ENCODE measurements at regions not wholly inside any gene's neighbourhood (a gene's known extent, or its start where the extent isn't known, plus 50 kb on each side); places are given as distances from the start of the nearest gene placed in this dataset.

- H3K9me3 ChIP-seq, result no peaks in the 10 kb centered on the region
- 94% methylated on average over 2 of the region's 3 CpGs for WGBS
- intact Hi-C loops (cut with DNase I), result no loop called here
- no peaks in the 10 kb centered on the region for H3K27me3 ChIP-seq
- DNase-seq (ENCODE audit: extremely low spot score), result no peak
- H3K27ac ChIP-seq (replicated peaks in 1 of 4), result no peak overlapping the region
- no peaks in the 10 kb centered on the region for H3K4me1 ChIP-seq
- no peak overlapping the region for H3K4me3 ChIP-seq
- no peak for TF ChIP-seq POLR2A (IDR thresholded peaks at IDR 0.05; ENCODE audit: low read depth)
- TF ChIP-seq POLR2AphosphoS5 (IDR thresholded peaks at IDR 0.05), result no peak
- no peak for TF ChIP-seq CTCF (IDR thresholded peaks at IDR 0.05)
- no peak for TF ChIP-seq EP300 (IDR thresholded peaks at IDR 0.05)
- H3K36me3 ChIP-seq, result no peaks in the 10 kb centered on the region
These were observed 719.1 kb upstream of the ANO3 start for GRCh38 chr11:25612806-25613205.

GRCh38 chr11:25613451-25613850, 718.5 kb upstream of the ANO3 start:
- Histone ChIP-seq H3K9me3 (no peaks in the 10 kb centered on the region), H3K27me3 (no peaks in the 10 kb centered on the region), H3K4me3 (no peak overlapping the region), H3K4me1 (no peaks in the 10 kb centered on the region), H3K36me3 (no peaks in the 10 kb centered on the region), H3K27ac (replicated peaks in 1 of 4) (no peak overlapping the region)
- intact Hi-C loops (cut with DNase I), result no loop called here
- DNase-seq (ENCODE audit: extremely low spot score), result no peak
- 20% methylated on average over 1 of the region's 1 CpG for WGBS
- TF ChIP-seq CTCF (IDR thresholded peaks at IDR 0.05) (no peak), POLR2AphosphoS5 (IDR thresholded peaks at IDR 0.05) (no peak), POLR2A (IDR thresholded peaks at IDR 0.05; ENCODE audit: low read depth) (no peak), EP300 (IDR thresholded peaks at IDR 0.05) (no peak)

- Histone ChIP-seq H3K27me3 (no peaks in the 10 kb centered on the region), H3K27ac (replicated peaks in 1 of 4) (no peak overlapping the region), H3K9me3 (no peaks in the 10 kb centered on the region), H3K4me3 (no peak overlapping the region), H3K36me3 (no peaks in the 10 kb centered on the region), H3K4me1 (no peaks in the 10 kb centered on the region)
- 70% methylated on average over 4 of the region's 4 CpGs for WGBS
- TF ChIP-seq EP300 (IDR thresholded peaks at IDR 0.05) (no peak), POLR2AphosphoS5 (IDR thresholded peaks at IDR 0.05) (no peak), POLR2A (IDR thresholded peaks at IDR 0.05; ENCODE audit: low read depth) (no peak), CTCF (IDR thresholded peaks at IDR 0.05) (no peak)
- intact Hi-C loops (cut with DNase I), result no loop called here
- DNase-seq (ENCODE audit: extremely low spot score), result no peak
These were observed 718.1 kb upstream of the ANO3 start for GRCh38 chr11:25613865-25614264.

- no peak for DNase-seq (ENCODE audit: extremely low spot score)
- no peak for TF ChIP-seq CTCF (IDR thresholded peaks at IDR 0.05)
- no peak for TF ChIP-seq POLR2AphosphoS5 (IDR thresholded peaks at IDR 0.05)
- WGBS, result 45% methylated on average over 2 of the region's 2 CpGs
- no peaks in the 10 kb centered on the region for H3K4me1 ChIP-seq
- H3K4me3 ChIP-seq, result no peak overlapping the region
- H3K9me3 ChIP-seq, result no peaks in the 10 kb centered on the region
- H3K36me3 ChIP-seq, result no peaks in the 10 kb centered on the region
- intact Hi-C loops (cut with DNase I), result no loop called here
- H3K27me3 ChIP-seq, result no peaks in the 10 kb centered on the region
- no peak overlapping the region for H3K27ac ChIP-seq (replicated peaks in 1 of 4)
These were observed 716.9 kb upstream of the ANO3 start for GRCh38 chr11:25615069-25615468.

- WGBS, result 83% methylated on average over 2 of the region's 2 CpGs
- Histone ChIP-seq H3K27ac (replicated peaks in 1 of 4) (no peak overlapping the region), H3K27me3 (no peaks in the 10 kb centered on the region), H3K36me3 (no peaks in the 10 kb centered on the region), H3K4me1 (no peaks in the 10 kb centered on the region), H3K4me3 (no peak overlapping the region), H3K9me3 (no peaks in the 10 kb centered on the region)
- no peak for DNase-seq (ENCODE audit: extremely low spot score)
- TF ChIP-seq POLR2A (IDR thresholded peaks at IDR 0.05; ENCODE audit: low read depth), result no peak
- no peak for TF ChIP-seq POLR2AphosphoS5 (IDR thresholded peaks at IDR 0.05)
- TF ChIP-seq CTCF (IDR thresholded peaks at IDR 0.05), result no peak
- TF ChIP-seq EP300 (IDR thresholded peaks at IDR 0.05), result no peak
- intact Hi-C loops (cut with DNase I), result no loop called here
These were observed 716.1 kb upstream of the ANO3 start for GRCh38 chr11:25615841-25616240.
